ENCODE measurements at regions not wholly inside any gene's neighbourhood (a gene's known extent, or its start where the extent isn't known, plus 50 kb on each side); places are given as distances from the start of the nearest gene placed in this dataset.

GRCh38 chr11:81030186-81030585, 1589.4 kb upstream of the TENM4 start:
- CTCF ChIA-PET (ENCODE audit: low intra/inter-chr PET ratio, low total read pairs) = no interaction called here
- FAIRE-seq = no peak
- ATAC-seq = no peak
- in situ Hi-C loops (cut with HindIII; ENCODE audit: extremely low pct_ligation_motif_present, low pct_unique_long_range_greater_than_20kb) (no loop called here), intact Hi-C loops (cut with micrococcal nuclease; ENCODE audit: unreplicated experiment) (no loop called here)
- no TSS peak for BruUV-seq (replicated peaks)
- Histone ChIP-seq H2AFZ (ENCODE audit: low read length) (no peak overlapping the region), H3K4me1 (ENCODE audit: insufficient read depth, low read length) (no peaks in the 10 kb centered on the region), H3K36me3 (replicated peaks in 1 of 2; ENCODE audit: control insufficient read depth in 1 of 2, insufficient read depth in 2 of 2, low read length in 2 of 2) (no peaks in the 10 kb centered on the region), H3K9ac (ENCODE audit: insufficient read depth, low read depth, low read length) (no peak overlapping the region), H3K27ac (ENCODE audit: extremely low read length, insufficient read depth, low read length) (no peak overlapping the region), H3K79me2 (ENCODE audit: insufficient read depth, low read length) (no peaks in the 10 kb centered on the region), H3K4me3 (replicated peaks in 1 of 3; ENCODE audit: insufficient read depth in 1 of 3, low read depth in 2 of 3, low read length in 3 of 3) (no peak overlapping the region), H4K20me1 (ENCODE audit: insufficient read depth, low read length) (no peaks in the 10 kb centered on the region), H3K4me2 (ENCODE audit: low read depth, low read length) (no peak overlapping the region), H3K27me3 (ENCODE audit: control insufficient read depth in 1 of 2, insufficient read depth in 2 of 2, low read length in 2 of 2) (no peaks in the 10 kb centered on the region), H3K9me3 (ENCODE audit: low read length) (peaks cover 19% of the 10 kb centered on the region; the same call in 1 of the 2 replicates)
- 5% methylated on average over 1 of the region's 1 CpG for WGBS (ENCODE audit: low lambda C conversion rate)
- DNase-seq (ENCODE audit: low spot score) = no peak
- TF ChIP-seq ESRRA (CRISPR knock-in tag; IDR thresholded peaks at IDR 0.05; ENCODE audit: low read depth) = no peak
- TF ChIP-seq U2AF1 (optimal IDR thresholded peaks at IDR 0.05; ENCODE audit: low read depth, low read length) = no peak
- TF ChIP-seq ZNF558 (CRISPR knock-in tag; IDR thresholded peaks at IDR 0.05; ENCODE audit: borderline replicate concordance) = no peak
- TF ChIP-seq RAD51 (IDR thresholded peaks at IDR 0.05; ENCODE audit: borderline replicate concordance) = no peak
- TF ChIP-seq SRSF1 (optimal IDR thresholded peaks at IDR 0.05; ENCODE audit: low read depth, low read length) = no peak
- no peak for TF ChIP-seq CERS6 (CRISPR knock-in tag; IDR thresholded peaks at IDR 0.05)
- no peak for TF ChIP-seq KAT2B (IDR thresholded peaks at IDR 0.05; ENCODE audit: borderline replicate concordance, low read depth, low read length)
- TF ChIP-seq ZNF17 (CRISPR knock-in tag; IDR thresholded peaks at IDR 0.05) = no peak
- TF ChIP-seq ZNF780A (CRISPR knock-in tag; IDR thresholded peaks at IDR 0.05) = no peak
- no peak for TF ChIP-seq RAD21 (CRISPR knock-in tag; IDR thresholded peaks at IDR 0.05)
- no peak for TF ChIP-seq NCOA1 (CRISPR knock-in tag; IDR thresholded peaks at IDR 0.05)
- TF ChIP-seq ZSCAN30 (CRISPR knock-in tag; IDR thresholded peaks at IDR 0.05) = no peak
- TF ChIP-seq, protein P1, sequence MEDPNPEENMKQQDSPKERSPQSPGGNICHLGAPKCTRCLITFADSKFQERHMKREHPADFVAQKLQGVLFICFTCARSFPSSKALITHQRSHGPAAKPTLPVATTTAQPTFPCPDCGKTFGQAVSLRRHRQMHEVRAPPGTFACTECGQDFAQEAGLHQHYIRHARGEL (CRISPR knock-in tag; IDR thresholded peaks at IDR 0.05) = no peak
- no peak for TF ChIP-seq ZNF446 (CRISPR knock-in tag; IDR thresholded peaks at IDR 0.05)
- no peak for TF ChIP-seq CREBL2 (CRISPR knock-in tag; IDR thresholded peaks at IDR 0.05; ENCODE audit: borderline replicate concordance)
- TF ChIP-seq RXRB (CRISPR knock-in tag; IDR thresholded peaks at IDR 0.05; ENCODE audit: borderline replicate concordance) = no peak
- POLR2A ChIA-PET = no interaction called here
